HG03175 (cell line): ENCODE measurements at regions not wholly inside any gene's neighbourhood (a gene's known extent, or its start where the extent isn't known, plus 50 kb on each side); places are given as distances from the start of the nearest gene placed in this dataset.
A peak's percentile ranks its signal among the peaks of the same experiment; 100 is the strongest.

Experiments used
- ATAC-seq: cut with Tn5 transposase; IDR thresholded peaks from one replicate; pipeline ENCODE4 v1.9.1; 2021; ENCODE audit warnings: mild to moderate bottlenecking, moderate library complexity; ENCODE audit not compliant: unreplicated experiment

- no peak for ATAC-seq
Observed at GRCh38 chr4:174122705-174123104, 160.8 kb downstream of the FBXO8 start.

GRCh38 chr4:174120446-174121295 is 162.8 kb downstream of the FBXO8 start:
- ATAC-seq = peak; percentile 67

GRCh38 chr4:174119830-174120229 is 163.6 kb downstream of the FBXO8 start:
- ATAC-seq = no peak

DNA sequence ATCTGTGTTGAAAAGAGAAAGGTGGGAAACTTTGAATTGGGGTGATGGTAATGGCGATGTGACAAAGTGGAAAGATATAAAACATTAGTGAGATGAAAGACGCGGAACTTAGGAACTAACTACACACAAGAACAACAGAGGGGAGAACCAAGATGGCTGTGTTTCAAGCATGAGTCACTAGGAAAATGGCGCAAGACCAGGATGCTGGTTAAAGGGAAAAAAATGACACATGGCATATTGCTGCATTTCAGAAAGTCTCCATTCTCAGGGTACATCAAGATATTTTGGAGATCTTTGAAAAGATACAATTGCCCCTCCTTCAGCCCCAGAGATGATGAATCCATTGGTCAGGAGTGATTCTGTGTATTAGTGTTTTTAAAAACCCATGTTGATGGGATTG is 164.4 kb downstream of the FBXO8 start:
- no peak for ATAC-seq

GRCh38 chr4:174118171-174118570 is 165.3 kb downstream of the FBXO8 start:
- ATAC-seq = no peak

DNA sequence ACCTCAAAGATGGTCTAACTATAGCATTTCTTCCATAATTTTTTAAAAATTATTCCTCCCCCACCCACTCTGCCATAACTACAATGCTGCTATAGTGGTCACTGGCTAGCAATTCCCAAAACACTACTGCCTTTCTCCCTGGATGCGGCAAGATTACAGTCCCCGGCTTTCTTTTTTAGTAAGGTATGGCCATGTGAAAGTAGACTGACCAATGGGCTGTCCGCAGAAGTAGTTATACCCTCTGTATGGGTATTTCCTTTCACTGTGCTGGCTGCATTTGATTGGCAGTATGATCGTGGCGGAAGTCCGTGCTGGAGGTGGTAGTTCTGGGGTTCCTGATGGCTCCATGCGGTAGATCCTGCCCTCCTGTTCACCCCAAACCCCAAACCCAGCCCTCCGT is 166.0 kb downstream of the FBXO8 start:
- no peak for ATAC-seq

GRCh38 chr4:174116021-174116420 is 167.4 kb downstream of the FBXO8 start:
- no peak for ATAC-seq

GRCh38 chr4:174111422-174111821 is 172.0 kb downstream of the FBXO8 start:
- ATAC-seq = no peak

DNA sequence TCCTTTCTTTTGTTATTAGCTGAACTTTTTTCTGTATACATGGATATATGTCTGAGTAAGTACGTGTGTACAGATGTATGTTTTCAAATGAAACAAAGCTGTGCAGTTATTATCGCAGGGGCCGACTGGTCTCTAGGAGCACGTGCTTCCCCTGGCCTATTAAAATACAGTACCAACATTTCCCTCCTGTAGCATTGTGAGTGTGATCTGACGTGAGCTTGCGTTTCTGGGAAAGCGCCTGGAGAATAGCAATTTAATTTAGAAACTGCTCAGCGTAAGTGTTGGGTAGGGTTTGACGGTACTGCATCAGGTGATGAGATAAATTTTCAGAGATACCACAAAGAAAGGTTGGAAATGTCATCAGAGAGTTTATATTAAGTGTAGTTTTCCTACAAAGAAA is 173.3 kb downstream of the FBXO8 start:
- no peak for ATAC-seq

GRCh38 chr4:174107746-174108354 is 175.6 kb downstream of the FBXO8 start:
- no peak for ATAC-seq

GRCh38 chr4:174105202-174105601 is 178.3 kb downstream of the FBXO8 start:
- no peak for ATAC-seq

DNA sequence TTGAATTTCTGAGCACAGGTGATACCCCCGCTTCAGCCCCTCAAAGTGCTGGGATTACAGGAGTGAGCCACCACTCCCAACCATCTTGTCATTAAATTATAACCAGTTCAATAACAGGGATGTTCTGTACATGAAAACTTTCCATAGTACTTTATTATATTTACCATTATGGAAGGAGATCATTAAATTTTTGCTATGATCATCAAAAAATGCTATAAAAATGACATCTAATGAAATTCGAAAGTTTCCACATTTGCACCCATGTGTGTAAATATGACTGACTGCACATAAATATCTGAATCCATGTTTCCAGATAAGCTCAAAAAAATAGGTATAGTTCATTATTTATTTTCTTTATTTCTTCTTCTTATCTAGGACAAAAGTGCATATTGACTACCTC is 182.6 kb downstream of the FBXO8 start:
- ATAC-seq = no peak

DNA sequence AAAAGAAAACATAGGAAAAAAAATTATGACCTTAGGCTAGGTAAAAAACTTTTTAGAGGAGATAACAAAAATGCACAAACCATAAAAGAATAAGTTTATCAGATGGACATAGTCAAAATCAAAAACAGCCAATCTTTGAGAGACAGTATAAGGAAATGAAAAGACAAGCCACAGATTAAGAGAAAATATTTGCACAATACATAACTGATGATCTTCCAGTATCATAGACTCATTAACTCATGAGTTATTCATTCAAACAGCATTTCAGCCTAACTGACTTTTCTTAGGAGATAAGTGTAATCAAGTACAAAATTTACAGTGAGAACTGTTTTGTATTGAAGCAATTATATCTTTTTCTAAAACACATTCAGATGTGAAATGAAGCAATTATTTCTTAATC is 183.8 kb downstream of the FBXO8 start:
- ATAC-seq = no peak

- ATAC-seq = no peak
Observed at GRCh38 chr4:174096999-174097398, 186.5 kb downstream of the FBXO8 start.

DNA sequence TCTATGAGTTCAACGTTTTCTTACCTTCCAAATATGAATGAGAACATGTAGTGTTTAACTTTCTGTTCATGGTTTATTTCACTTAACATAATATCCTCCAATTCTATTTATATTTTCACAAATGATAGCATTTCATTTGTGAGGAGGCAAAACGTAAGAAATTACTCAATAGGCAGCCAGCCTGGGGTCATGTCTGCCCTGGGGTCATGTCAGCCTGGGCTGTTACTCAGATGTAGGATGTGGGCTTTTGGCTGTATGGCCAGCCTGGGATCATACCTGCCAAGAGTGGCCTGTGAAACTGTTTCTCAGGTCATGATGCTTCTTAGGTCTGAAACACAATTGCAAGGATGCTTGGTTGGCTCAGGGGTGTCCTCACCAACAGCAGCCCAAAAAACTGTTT is 187.0 kb downstream of the FBXO8 start:
- no peak for ATAC-seq

DNA sequence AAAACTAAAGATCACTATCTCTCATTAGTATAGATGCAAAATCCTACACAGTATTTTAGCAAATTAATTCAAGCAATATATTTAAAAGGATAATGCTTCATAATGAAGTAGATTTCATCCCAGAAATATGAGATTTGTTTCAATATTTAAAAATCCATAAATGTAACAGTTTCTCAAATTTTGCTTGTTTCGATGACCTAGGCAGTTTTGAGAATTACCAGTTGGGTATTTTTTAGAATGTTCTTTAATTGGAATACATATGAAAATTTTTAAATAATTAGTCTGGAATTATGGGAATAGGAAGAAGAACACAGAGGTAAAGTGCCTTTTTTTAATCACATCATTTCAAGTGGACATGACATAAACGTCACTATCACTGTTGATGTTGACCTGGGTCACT is 192.3 kb downstream of the FBXO8 start:
- ATAC-seq = no peak

GRCh38 chr4:174089711-174090110 is 193.8 kb downstream of the FBXO8 start:
- ATAC-seq = no peak

GRCh38 chr4:174088795-174089194 is 194.7 kb downstream of the FBXO8 start:
- ATAC-seq = no peak

DNA sequence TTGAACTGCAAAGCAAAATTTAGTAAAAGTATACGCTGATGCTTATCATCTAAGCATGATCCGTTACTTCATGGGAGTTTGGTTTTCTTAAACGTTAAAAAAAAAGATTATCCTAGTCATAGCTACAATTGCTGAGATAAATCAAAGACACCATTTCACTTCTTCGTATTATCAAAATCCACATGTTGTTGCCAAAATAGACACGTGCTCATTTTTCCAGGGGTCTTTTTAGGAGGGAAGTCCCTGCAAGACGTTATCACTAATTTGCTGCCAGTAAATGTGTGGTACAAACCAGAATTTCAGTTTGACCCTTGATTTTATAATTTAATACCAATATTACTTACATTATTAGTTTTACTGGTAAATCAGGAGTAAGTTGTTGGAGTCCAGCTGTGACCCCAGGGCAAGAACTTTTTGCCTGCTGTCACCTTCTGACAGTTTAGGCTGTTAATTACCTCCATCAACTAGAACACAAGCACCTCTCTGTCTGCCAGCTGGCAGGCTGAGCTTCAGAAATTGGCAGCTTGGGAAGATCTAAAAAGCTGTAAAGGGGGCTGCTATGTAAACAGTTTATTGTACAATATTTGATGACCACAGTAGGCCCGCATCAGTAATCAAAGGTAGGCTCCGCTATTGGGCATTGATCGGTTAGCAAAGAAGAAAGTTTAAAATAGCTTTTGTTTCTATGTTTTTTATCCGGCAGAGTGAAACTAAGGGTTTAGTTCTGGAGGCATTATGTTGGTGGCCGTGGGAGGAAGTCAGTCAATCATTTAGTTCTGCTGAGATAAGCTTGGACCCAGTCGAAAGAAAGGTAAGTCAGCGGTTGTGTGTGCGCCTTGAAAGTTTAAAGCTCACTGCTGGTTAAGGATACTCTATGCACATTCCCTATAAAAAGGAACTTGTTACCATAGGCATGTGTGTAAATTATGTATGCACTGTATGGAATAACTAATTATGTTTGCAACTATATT is 196.4 kb downstream of the FBXO8 start:
- no peak for ATAC-seq

GRCh38 chr4:174084981-174085380 is 198.5 kb downstream of the FBXO8 start:
- no peak for ATAC-seq

DNA sequence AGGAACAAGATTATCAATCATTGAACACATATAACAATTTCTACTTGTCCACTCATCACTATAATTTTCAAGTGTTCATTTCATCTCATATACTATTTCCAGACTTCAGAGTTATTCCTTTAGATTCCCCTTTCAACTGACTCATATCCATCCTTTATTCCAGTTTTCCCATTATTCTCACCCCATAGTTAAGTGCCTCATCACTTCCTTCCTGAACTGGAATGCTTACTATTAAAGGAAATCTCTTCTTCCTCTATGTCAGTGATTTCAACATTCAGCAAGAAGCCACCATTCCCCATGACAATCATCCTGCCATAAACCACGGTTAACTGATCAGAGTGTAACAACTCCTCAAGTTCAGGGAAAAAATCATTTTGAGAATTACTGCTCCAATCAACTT is 198.9 kb downstream of the FBXO8 start:
- ATAC-seq = no peak
